Left ventricle myocardium superior (tissue), 1 donor: ENCODE measurements at regions not wholly inside any gene's neighbourhood (a gene's known extent, or its start where the extent isn't known, plus 50 kb on each side); places are given as distances from the start of the nearest gene placed in this dataset.
"Not testable (repeated sequence)": the region's sequence is repeated elsewhere in the genome, so short reads cannot be mapped to it uniquely, and the experiment has no call there.

ENCODE experiments used
- ATAC-seq: fragments of 200-7000 bp; cut with Tn5 transposase; one replicate; pipeline ENCODE4 v1.9.1; 2020; ENCODE audit warnings: mild to moderate bottlenecking, moderate library complexity
- DNase-seq: peaks from one replicate; pipeline ENCODE4 v3.0.0-alpha.2; 2020
- intact Hi-C: fragments of 100-400 bp; cut with micrococcal nuclease; formaldehyde crosslinking; loops from one replicate; pipeline ENCODE4 v1.11.0; 2022
- donor health status: DM: no; HTN: yes; CAD: no; lungs with severe emphysema.

DNA sequence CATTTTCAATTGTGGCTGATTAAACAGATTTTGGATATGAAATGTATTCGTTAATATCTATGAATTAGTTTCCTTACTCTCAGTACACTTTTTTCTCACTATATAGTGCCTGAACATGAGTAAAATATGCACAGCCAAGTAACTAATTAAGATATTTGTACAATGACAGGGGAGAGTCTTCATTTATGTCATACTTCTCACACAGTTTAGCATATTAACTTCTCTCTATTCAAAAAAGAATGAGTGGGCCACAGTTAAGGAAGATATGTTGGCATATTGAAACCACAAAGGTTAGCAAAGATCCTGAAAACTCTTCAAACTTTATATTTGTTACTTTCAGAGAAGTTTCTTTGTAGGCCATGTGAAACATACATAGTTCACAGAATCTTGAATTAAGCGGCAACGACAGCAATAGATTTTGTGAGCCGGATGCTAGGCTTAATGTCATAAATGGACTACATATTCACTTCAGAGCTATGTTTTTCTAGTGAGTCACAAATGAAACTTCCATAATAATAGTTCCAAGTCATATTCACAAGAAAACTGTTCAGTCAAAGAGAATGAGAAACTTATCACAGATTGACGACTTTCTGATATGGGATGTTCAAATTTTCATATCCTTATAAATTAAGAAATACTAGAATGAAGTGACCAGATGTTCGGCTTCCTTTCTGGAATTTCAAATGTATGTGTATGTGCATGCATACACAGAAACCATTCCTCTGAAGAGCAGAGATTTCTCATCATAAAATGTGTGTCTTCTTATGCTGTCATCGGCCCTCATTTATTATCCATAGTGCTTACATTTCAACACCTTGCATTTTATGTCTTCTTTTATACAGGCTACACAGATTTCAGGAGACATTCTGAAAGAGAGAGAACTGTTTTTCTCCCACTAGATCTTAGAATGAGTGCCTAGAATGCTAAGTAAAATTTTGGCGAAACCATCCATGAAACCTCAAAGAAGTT lies 584.0 kb downstream of the SATB2 start:
- no peak for ATAC-seq
- intact Hi-C loops = no loop called here
- DNase-seq = no peak

DNA sequence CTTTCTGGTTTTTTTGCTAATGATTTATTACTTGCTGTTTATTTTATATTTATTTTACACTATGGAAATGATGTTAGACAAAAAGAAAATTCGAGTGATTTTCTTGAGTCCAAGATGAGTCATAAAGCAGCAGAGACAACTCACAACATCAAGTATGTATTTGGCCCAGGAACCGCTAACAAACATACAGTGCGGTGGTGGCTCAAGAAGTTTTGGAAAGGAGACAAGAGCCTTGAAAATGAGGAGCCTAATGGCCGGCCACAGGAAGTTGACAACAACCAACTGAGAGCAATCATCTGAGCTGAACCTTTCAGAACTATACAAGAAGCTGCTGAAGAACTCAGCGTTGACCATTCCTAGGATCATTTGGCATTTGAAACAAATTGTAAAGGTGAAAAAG lies 594.1 kb downstream of the SATB2 start:
- DNase-seq (no peak), ATAC-seq (no peak)
- intact Hi-C loops = no loop called here

DNA sequence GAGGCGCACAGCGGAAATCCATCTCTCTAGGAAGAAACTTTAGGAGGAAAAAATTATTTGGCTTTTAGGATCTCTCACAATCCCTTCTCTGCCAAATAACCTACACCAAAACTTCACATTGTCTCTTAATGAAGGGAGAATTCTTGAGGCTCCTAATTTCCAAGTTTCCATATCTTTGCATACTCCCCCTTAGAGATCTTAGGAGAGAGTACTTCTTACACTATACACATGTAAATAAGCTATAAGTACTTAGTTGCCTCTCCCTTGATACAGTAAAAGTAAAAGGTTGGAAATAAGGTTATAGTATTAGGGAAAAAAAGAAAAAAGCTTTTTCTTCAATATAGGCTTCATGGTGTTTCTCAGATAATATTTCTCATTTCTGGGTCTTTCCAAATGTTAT lies 596.7 kb downstream of the SATB2 start:
- no peak for DNase-seq
- no peak for ATAC-seq
- intact Hi-C loops = no loop called here

DNA sequence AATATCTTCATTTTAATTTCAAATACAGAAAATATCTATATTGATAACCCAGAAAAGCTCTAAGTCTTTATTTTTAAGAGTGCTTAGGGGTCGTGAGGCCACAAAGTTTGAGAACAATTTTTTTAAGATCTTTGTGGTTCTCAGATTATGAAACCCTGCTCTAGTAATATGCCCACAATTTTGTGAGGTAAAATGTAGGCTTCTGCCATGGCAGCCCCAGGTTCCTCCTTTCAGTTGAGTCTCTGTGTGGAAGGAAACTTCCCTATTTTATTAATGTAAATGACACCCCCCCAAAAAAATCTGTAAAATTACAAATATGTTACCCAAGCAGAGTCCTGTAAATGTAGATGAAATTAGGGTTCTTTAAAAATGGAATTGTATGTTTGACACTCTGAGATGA lies 600.5 kb downstream of the SATB2 start:
- no peak for ATAC-seq
- DNase-seq = no peak
- intact Hi-C loops = no loop called here

DNA sequence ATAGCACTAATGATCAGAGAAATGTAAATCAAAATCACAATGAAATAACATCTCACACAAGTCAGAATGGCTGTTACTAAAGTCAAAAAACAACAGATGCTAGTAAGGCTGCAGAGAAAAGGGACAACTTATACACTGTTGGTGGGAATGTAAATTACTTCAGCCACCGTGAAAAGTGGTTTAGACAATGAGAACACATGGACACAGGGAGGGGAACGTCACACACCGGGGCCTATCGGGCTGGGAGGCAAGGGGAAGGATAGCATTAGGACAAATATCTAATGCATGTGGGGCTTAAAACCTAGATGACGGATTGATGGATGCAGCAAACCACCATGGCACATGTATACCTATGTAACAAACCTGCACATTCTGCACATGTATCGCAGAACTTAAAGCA lies 602.0 kb downstream of the SATB2 start:
- ATAC-seq, intact Hi-C loops: not testable (repeated sequence)
- DNase-seq = peak; percentile 15

DNA sequence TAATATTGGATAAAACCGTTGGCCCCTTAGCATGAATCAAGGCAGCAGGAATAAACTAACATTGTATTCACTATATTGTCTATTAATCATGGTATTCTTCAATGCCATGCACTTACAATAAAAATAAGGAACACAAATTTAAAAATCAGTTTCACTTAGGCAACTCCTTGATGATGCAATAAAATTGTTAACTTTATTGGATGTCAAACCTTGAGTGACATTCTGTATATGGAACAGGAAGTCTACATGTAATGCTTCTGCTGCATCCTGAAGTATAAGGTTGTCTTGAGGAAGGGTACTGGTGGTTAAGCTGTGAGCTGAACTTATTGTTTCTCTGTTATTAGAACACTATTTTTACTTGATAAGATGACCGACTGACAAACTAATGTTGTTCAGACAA lies 605.5 kb downstream of the SATB2 start:
- no peak for ATAC-seq
- intact Hi-C loops = no loop called here
- no peak for DNase-seq

DNA sequence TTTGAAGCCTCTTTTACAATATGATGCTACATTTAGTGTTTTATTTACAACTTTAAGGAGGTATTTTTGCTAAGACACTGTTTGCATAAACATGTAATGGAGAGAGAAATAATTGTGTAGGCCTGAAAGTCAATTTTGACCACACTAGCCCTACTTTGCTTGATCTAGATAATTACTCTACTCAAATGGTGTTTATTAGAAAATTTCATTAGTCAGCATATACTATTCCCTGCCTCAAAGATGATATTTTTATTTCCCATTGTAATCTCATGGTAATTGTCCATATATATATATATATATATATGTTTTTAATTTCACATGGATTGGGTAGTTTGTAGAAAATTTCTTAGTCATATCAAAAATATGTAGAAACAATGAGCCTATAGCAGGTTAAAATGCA lies 632.2 kb downstream of the SATB2 start:
- no peak for ATAC-seq
- intact Hi-C loops = no loop called here
- no peak for DNase-seq

DNA sequence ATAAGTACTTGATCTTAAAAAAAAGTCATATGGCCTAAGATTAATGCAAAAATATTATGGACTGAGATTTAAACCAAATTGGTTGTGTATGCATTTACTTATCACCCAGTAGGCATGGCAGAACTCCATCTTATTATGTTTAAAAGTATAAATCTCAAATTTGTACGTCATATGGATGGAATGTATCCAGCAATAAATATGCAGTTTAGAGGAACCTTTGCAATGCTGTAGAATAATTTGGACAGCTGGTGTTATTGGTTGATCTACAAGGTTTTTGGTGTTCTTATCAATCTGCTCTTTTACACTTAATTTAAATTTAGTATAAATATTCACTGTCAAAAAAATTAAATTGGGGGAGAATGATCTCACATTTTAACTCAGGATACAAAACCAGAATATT lies 640.2 kb downstream of the SATB2 start:
- DNase-seq (no peak), ATAC-seq (no peak)
- intact Hi-C loops = no loop called here

DNA sequence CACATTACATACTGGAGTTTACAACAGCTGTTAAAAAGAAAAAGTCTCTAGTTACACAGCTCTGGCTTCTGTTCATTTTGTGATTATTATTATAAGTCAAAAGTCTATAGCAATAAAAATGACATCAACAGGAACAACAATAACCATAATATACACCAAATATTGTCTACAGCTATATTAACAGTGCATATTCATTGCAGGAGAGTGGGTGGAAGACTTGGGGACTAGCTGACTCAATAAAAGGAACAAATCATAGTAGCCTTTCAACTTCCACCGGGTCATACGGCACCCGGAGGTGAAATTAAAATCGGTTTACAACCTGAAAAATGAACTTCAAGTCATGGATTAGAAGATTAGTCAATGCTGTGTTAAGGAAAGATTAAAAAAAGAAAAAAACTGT lies 642.1 kb downstream of the SATB2 start:
- ATAC-seq = no peak
- no peak for DNase-seq
- intact Hi-C loops = no loop called here

DNA sequence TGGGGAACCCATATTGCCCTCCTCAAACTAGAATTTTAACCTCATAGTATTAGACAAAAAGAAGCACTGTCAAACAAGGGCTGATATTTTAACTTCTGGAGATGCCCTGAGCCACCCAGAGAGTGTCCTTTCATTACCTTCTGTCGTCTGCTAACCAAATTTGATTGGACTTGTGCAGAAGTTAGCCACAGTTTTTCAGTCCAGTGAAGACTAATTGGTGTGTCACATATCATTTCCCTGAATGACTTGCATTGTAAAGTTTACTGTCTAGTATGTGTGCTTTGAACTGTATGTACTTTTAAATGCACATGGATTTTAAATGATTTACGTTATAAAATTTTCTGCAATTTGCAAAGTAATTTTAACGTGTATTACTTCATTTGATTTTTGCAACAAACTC lies 646.5 kb downstream of the SATB2 start:
- intact Hi-C loops = no loop called here
- ATAC-seq (no peak), DNase-seq (no peak)

DNA sequence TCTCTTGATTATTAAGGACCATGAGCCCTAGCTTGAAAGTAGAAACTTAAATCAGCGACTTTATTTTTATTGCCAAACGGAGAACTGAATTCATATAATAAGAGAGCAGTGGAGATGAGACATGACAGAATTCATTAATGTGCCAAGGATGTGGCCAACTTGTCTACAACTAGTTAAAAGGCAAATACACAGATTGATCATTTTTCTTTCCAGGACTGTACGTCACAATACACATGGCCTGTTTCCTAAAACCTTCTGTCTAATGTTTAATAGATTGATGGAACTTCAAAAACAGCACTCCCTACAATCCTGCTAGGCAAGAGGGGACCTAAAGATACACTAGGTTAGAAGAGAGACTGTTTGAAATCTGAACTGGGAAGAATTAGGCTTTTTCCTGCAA lies 647.8 kb downstream of the SATB2 start:
- DNase-seq (no peak), ATAC-seq (no peak)
- intact Hi-C loops = no loop called here

DNA sequence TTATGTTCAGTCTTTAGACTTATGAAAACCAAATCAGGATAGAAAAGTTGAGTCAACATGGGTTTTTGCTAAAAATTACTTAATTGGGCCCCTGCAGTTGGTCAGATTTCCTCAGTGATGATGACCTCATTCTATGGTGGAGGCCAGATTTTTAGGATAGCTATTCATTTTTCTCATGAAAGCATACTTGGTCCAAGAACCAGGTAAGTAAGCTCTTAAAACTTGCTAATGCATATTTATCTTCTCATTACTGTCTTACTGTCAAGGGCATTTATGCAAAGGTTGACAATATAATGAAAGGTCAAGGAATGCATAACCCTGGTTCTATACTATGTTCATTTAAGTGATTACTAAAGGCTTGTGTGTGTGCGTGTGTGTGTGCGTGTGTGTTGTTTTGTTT lies 650.6 kb downstream of the SATB2 start:
- DNase-seq (no peak), ATAC-seq (no peak)
- intact Hi-C loops = no loop called here

DNA sequence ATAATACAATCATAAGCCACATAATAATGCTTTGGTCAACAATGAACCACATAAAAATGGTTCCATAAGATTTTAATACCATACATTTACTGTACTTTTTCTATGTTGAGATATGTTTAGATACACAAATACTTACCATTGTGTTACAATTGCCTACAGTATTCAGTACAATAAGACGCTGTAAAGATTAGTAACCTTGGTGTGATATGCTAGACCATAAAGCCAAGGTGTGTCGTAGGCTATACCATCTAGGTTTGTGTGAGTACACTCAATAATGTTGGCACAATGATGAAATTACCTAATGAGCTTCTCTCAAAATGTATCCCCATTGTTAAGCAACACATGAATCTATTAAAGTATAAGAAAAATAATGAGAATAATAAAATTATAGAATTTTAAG lies 662.3 kb downstream of the SATB2 start:
- intact Hi-C loops = no loop called here
- DNase-seq = no peak
- ATAC-seq = no peak

DNA sequence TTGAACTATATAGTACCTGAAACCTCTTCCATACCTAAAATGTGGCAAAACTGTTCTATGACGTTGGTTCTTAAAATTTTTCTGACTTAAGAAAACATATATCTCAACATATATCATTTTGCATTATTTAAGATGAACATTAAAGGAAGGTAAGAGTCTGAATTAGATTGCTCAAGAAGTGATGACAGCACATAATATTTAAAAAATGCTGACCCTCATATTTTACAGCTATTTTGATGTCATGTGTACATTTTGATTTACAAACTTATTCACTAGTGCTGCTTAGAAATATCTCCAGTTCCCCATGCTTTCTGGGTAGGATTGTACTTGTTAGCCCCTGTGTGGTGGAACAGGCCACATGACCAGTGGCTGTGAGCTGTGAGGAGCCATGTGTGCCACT lies 666.1 kb downstream of the SATB2 start:
- no peak for DNase-seq
- intact Hi-C loops = no loop called here
- no peak for ATAC-seq

DNA sequence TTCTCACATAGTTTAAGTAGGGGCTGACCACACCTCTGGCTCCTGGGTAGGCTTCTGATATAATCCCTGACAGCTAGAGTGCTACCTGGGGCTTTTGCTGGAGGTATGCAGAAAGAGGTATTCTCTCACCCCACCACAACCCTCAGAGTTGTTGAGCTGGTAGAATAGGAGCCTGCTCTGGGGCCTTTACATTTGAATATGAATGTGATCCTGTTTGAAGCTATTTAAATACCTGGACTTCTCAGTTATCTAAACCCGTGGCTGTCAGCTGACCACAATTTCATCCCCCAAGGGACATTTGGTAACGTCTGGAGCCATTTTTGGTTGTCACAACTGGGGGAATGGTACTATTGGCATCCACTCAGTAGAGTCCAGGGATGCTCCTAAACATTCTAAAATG lies 669.1 kb downstream of the SATB2 start:
- no peak for DNase-seq
- ATAC-seq = no peak

DNA sequence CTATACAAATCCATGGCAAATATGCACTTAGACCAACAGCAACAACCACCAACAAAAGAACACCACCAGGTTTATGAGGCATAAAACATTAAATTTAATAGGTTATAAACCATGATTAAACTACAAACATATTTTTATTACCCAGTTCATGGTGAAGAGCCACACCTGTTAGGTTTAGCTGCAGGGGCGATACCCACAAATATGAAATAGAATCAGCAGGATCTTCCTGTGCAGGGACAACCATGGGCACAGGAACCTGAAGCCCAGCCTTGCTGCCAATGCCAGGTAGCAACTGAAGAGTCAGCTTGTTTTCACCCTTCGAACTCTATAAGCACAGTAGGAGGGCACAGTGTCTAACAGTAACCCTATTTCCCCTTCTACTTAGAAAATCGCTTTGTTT lies 675.0 kb downstream of the SATB2 start:
- intact Hi-C loops = no loop called here
- ATAC-seq (no peak), DNase-seq (no peak)

More for the DNA sequence above, 669.1 kb downstream of the SATB2 start:
- intact Hi-C loops = no loop called here

DNA sequence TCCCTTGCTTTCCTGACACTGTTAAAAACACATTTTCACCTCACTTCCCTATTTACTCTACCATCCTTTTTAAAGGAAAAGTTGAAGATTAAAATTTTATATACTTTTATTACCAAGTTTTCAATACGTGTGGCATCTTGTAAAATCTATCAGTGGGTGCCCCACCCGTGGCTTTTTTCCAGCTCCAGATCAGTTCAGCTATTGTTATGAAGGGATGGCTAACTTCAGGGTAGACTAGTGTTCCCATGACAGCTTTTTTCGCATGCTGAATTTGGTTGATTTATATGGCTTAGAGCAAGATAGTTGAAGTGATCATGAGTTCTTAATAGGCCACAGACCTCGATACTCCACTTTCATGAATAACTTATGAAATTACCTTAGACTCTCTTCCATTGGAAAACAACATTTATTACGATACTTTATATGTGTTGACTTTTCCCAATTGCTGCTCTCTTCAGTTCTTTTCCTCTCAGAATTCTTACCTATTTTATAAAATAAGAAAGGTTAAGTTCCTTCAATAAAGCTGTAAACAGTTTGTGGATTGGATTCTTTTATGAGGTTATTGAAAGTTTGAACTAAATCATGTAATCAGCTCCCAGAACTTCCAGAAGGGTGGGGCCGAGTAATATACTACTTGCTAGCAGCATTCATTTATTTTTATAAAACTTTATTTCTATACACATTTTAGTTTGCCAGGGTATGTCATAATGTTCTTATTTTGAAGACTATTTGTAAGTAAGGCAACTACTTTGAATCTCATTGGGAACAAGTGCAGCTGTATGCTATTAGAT lies 680.9 kb downstream of the SATB2 start:
- no peak for DNase-seq
- ATAC-seq = no peak
- intact Hi-C loops = no loop called here

DNA sequence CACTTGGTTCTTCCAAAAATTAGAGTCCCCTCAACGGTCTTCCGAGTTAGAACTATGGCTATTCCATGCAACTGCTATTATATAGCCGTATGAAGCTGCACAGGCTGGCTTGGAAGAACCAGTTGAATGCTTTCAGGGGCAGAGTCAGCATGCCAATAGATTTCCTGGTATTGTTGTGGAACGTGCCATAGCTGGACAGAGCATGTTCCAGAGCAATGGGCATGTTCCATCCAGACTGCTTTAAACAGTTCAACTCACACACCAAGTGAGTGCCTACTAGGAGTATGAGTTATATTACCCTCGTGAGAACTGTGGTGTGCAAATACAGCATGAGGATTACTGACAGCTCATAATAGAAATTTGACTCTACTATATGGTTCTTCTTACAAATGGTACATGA lies 682.0 kb downstream of the SATB2 start:
- ATAC-seq (no peak), DNase-seq (no peak)
- intact Hi-C loops = no loop called here

DNA sequence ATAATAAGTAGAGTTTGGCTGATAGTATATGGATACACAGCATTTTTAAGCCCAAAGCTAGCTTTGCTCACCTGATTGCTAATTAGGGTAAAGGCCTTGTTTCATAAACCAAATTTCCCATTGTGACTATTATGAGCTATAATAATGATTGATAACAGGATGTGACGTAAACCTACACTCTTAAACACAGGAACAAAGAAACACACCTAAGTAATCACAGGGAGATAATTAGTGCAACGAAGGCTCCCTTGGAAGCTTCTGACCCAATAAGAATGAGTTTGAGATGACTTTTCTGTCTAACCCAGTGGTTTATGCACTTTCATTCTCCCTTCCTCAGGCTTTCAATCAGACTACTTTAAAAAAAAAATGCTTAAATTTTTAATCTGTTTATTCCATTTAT lies 683.2 kb downstream of the SATB2 start:
- DNase-seq (no peak), ATAC-seq (no peak)
- intact Hi-C loops = no loop called here

DNA sequence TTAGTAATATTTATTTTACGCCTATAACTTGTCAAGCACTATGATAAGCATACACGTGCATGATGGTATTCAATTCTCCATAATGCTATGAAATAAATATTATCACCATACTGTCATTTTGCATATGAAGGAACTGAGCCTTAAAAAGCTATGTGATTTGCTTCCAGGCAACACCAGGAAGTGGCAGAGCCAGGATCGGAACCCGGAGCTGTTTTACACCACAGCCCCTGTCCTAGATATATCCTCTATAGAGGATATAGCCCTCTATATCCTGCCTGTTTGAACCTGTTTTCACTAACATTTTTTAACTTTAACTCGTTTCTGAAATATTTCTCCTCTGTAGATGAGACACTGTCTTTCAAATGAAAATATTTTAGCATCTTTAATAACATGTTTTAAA lies 690.0 kb downstream of the SATB2 start:
- ATAC-seq (no peak), DNase-seq (no peak)
- intact Hi-C loops = no loop called here

DNA sequence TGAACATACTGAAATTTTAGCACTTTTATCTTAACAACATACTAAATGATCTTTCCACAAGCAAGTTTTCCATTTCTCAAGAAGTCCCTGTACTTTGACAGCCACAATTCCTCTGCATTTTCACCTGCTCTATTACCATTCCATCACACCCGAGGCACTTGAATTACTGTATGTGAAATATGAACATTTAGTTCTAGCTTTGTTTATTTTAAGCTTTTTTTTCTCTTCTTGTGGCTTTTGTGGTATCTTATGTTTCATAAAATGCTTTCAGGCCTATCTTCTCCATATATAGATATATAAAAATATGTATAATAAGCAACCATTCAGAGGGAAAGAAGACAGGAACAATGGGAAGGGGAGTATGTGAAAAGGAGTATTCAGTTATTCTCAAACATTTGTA lies 693.9 kb downstream of the SATB2 start:
- intact Hi-C loops = no loop called here
- ATAC-seq (no peak), DNase-seq (no peak)
